SK-N-SH (cell line): ENCODE measurements at regions not wholly inside any gene's neighbourhood (a gene's known extent, or its start where the extent isn't known, plus 50 kb on each side); places are given as distances from the start of the nearest gene placed in this dataset.

ENCODE experiments used
- CTCF ChIA-PET: fragments of 300-600, 350-600 bp; formaldehyde crosslinking; extraction: SDS; loops from one replicate; lab custom pipeline; 2021; lab: Yijun Ruan, JAX
- POLR2A ChIA-PET: fragments of 350-600 bp; sonication (Branson Sonifier 250); formaldehyde crosslinking; extraction: SDS; loops from one replicate; lab custom pipeline; 2020; ENCODE audit warnings: antibody characterized with exemption, inconsistent platforms; lab: Yijun Ruan, JAX
- DNase-seq: peaks from one replicate; pipeline ENCODE4 v3.0.0; 2012
- H2AFZ ChIP-seq: fragments of 200-600 bp; sonication (generic); 2 replicates; pipeline ENCODE4 v1.8.1; 2016; ENCODE audit warnings: antibody characterized with exemption, mild to moderate bottlenecking, low read depth
- H3F3A ChIP-seq: fragments of 200-600 bp; sonication (generic); replicated peaks from 2 replicates; pipeline ENCODE3; 2016; ENCODE audit warnings: antibody characterized with exemption, mild to moderate bottlenecking; ENCODE audit not compliant: insufficient read depth
- H3K27ac ChIP-seq, 2 experiments: fragments of 200-500 bp in 1 of 2; fragments of 200-600 bp in 1 of 2; sonication (Bioruptor generic) in 1 of 2; sonication (generic), shearing (Covaris generic) in 1 of 2; 2 replicates each; pipeline versions ENCODE4 v1.5.1 to v1.6.1; 2014 to 2016; ENCODE audit warnings: low read depth in 2 of 2, inconsistent platforms in 1 of 2, low read length in 1 of 2, mild to moderate bottlenecking in 1 of 2, mixed read lengths in 1 of 2
- H3K27me3 ChIP-seq: fragments of 200-600 bp; sonication (generic), shearing (Covaris generic); 2 replicates; pipeline ENCODE4 v1.6.1; 2016; ENCODE audit warnings: mixed run types; ENCODE audit not compliant: insufficient read depth
- H3K36me3 ChIP-seq, 2 experiments: fragments of 200-500 bp in 1 of 2; fragments of 200-600 bp in 1 of 2; sonication (Bioruptor generic) in 1 of 2; sonication (generic) in 1 of 2; replicated peaks in 1 of 2; 2 replicates each; pipeline versions ENCODE3 to v1.5.1; 2014 to 2016; ENCODE audit warnings: low read length in 1 of 2, mild to moderate bottlenecking in 1 of 2; ENCODE audit not compliant: insufficient read depth in 2 of 2, control insufficient read depth in 1 of 2
- H3K4me1 ChIP-seq, 2 experiments: fragments of 200-500 bp in 1 of 2; fragments of 200-600 bp in 1 of 2; sonication (Bioruptor generic) in 1 of 2; sonication (generic), shearing (Covaris generic) in 1 of 2; 2 replicates each; pipeline versions ENCODE4 v1.5.1 to v1.6.1; 2014 to 2016; ENCODE audit warnings: low read depth in 1 of 2, low read length in 1 of 2, mixed run types in 1 of 2; ENCODE audit not compliant: insufficient read depth in 2 of 2, control insufficient read depth in 1 of 2
- H3K4me2 ChIP-seq: fragments of 200-600 bp; sonication (generic), shearing (Covaris generic); 2 replicates; pipeline ENCODE4 v1.6.1; 2017; ENCODE audit warnings: mixed run types
- H3K4me3 ChIP-seq, 2 experiments: fragments of 200-500 bp in 1 of 2; fragments of 200-600 bp in 1 of 2; sonication (Bioruptor generic) in 1 of 2; sonication (generic), shearing (Covaris generic) in 1 of 2; 2 replicates each; pipeline versions ENCODE4 v1.5.1 to v1.8.1; 2014 to 2016; ENCODE audit warnings: low read depth in 2 of 2, inconsistent platforms in 1 of 2, low read length in 1 of 2, mild to moderate bottlenecking in 1 of 2, mixed read lengths in 1 of 2, moderate library complexity in 1 of 2
- H3K79me2 ChIP-seq: fragments of 200-600 bp; sonication (generic); 2 replicates; pipeline ENCODE4 v1.8.1; 2017; ENCODE audit warnings: mild to moderate bottlenecking; ENCODE audit not compliant: insufficient read depth
- H3K9ac ChIP-seq: fragments of 200-600 bp; sonication (generic); 2 replicates; pipeline ENCODE4 v1.6.1; 2017; ENCODE audit warnings: mixed run types
- H3K9me2 ChIP-seq: fragments of 200-600 bp; sonication (generic); 2 replicates; pipeline ENCODE4 v1.6.1; 2017; ENCODE audit warnings: mixed run types
- H3K9me3 ChIP-seq: fragments of 200-600 bp; sonication (generic); 2 replicates; pipeline ENCODE4 v1.6.1; 2017; ENCODE audit warnings: mixed run types, mild to moderate bottlenecking, moderate library complexity
- H4K20me1 ChIP-seq: fragments of 200-600 bp; sonication (generic); 2 replicates; pipeline ENCODE4 v1.6.1; 2017; ENCODE audit warnings: mild to moderate bottlenecking, mixed run types; ENCODE audit not compliant: insufficient read depth
- EP300 ChIP-seq, 2 experiments: IDR thresholded peaks; 2 replicates each; pipeline versions ENCODE4 v1.4.0 to v1.6.1; 2012; ENCODE audit warnings: borderline replicate concordance in 1 of 2, low read depth in 1 of 2, low read length in 1 of 2
- FOSL2 ChIP-seq: IDR thresholded peaks from 2 replicates; pipeline ENCODE4 v1.4.0; 2012; ENCODE audit warnings: low read depth, mild to moderate bottlenecking, moderate library complexity, borderline replicate concordance
- FOXJ3 ChIP-seq: sonication (generic); formaldehyde crosslinking; IDR thresholded peaks from 2 replicates; pipeline ENCODE4 v1.5.1; 2020; ENCODE audit warnings: mild to moderate bottlenecking, missing genetic modification reagents
- FOXM1 ChIP-seq: IDR thresholded peaks from 2 replicates; pipeline ENCODE4 v1.4.0; 2012; ENCODE audit warnings: low read depth, mild to moderate bottlenecking
- GATA2 ChIP-seq: sonication (generic); formaldehyde crosslinking; IDR thresholded peaks from 2 replicates; pipeline ENCODE4 v1.5.0; 2020; ENCODE audit warnings: mild to moderate bottlenecking, missing genetic modification reagents
- JUND ChIP-seq: IDR thresholded peaks from 2 replicates; pipeline ENCODE4 v1.4.0; 2012
- MEF2A ChIP-seq: IDR thresholded peaks from 2 replicates; pipeline ENCODE4 v1.4.0; 2012; ENCODE audit warnings: low read depth, borderline replicate concordance
- MXI1 ChIP-seq: IDR thresholded peaks from 2 replicates; pipeline ENCODE4 v1.6.1; 2012; ENCODE audit warnings: mild to moderate bottlenecking, low read depth, low read length, improper control_type of control experiment
- NFIC ChIP-seq: IDR thresholded peaks from 2 replicates; pipeline ENCODE4 v1.4.0; 2012; ENCODE audit warnings: borderline replicate concordance
- NRF1 ChIP-seq: IDR thresholded peaks from 2 replicates; pipeline ENCODE4 v1.6.1; 2012; ENCODE audit warnings: low read depth, mild to moderate bottlenecking, low read length
- RAD21 ChIP-seq: IDR thresholded peaks from 2 replicates; pipeline ENCODE4 v1.6.1; 2012; ENCODE audit warnings: mild to moderate bottlenecking, low read length
- RCOR1 ChIP-seq: fragments of 150-350 bp; IDR thresholded peaks from 2 replicates; pipeline ENCODE4 v1.6.1; 2017; ENCODE audit warnings: antibody characterized with exemption, low read length
- RFX5 ChIP-seq: IDR thresholded peaks from 2 replicates; pipeline ENCODE4 v1.6.1; 2012; ENCODE audit warnings: mild to moderate bottlenecking, improper control_type of control experiment, low read length
- RXRA ChIP-seq: IDR thresholded peaks from 2 replicates; pipeline ENCODE4 v1.4.0; 2012; ENCODE audit warnings: low read depth, mild to moderate bottlenecking, borderline replicate concordance
- SIN3A ChIP-seq: IDR thresholded peaks from 2 replicates; pipeline ENCODE4 v1.6.1; 2012; ENCODE audit warnings: low read depth, mild to moderate bottlenecking, low read length, moderate library complexity, borderline replicate concordance
- SMC3 ChIP-seq: IDR thresholded peaks from 2 replicates; pipeline ENCODE4 v1.6.1; 2012; ENCODE audit warnings: low read depth, low read length, improper control_type of control experiment
- TAF1 ChIP-seq: IDR thresholded peaks from 2 replicates; pipeline ENCODE4 v1.6.1; 2012; ENCODE audit warnings: low read depth, mild to moderate bottlenecking, low read length, moderate library complexity, borderline replicate concordance
- TEAD4 ChIP-seq: IDR thresholded peaks from 2 replicates; pipeline ENCODE4 v1.4.0; 2012; ENCODE audit warnings: mild to moderate bottlenecking, borderline replicate concordance; ENCODE audit not compliant: insufficient read depth
- WGBS: methylation state at CpG from one replicate; pipeline ENCODE4 v1.1.6; 2017; ENCODE audit warnings: low lambda C conversion rate; 5-methylcytosine and 5-hydroxymethylcytosine counted together
- TF ChIP-seq, protein P1 (sequence below): IDR thresholded peaks from 2 replicates; pipeline ENCODE4 v1.4.0; 2012; ENCODE audit warnings: low read depth
- TF ChIP-seq, protein P2 (sequence below): IDR thresholded peaks from 2 replicates; pipeline ENCODE4; 2012
- TF ChIP-seq, protein P3 (sequence below): fragments of 200-600 bp; sonication (generic); IDR thresholded peaks from 2 replicates; pipeline ENCODE4 v1.6.1; 2017; ENCODE audit warnings: antibody characterized with exemption, mild to moderate bottlenecking, moderate library complexity

DNA sequence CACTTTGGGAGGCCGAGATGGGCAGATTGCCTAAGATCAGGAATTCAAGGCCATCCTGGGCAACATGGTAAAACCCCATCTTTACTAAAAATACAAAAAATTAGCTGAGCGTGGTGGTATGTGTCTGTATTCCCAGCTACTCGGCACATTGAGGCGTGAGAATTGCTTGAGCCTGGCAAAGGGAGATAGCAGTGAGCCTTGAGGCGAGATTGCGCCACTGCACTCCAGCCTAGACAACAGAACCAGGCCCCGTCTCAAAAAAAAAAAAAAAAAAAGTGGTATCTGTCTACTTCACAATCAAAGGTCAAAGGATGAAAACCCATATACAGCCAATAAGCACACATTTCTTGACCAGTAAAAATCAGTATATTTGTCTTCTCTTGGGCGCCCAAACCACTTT lies 728.5 kb upstream of the ADAMTS16 start:
- Histone ChIP-seq H3K9ac (no peak overlapping the region), H2AFZ (no peak overlapping the region), H3F3A (no peaks in the 10 kb centered on the region), H3K27ac (no peak overlapping the region), H4K20me1 (no peaks in the 10 kb centered on the region), H3K27me3 (no peaks in the 10 kb centered on the region), H3K79me2 (no peaks in the 10 kb centered on the region), H3K4me2 (no peak overlapping the region), H3K9me3 (no peaks in the 10 kb centered on the region), H3K9me2 (no peaks in the 10 kb centered on the region), H3K4me3 (no peak overlapping the region), H3K4me1 (no peaks in the 10 kb centered on the region), H3K36me3 (no peaks in the 10 kb centered on the region)
- TF ChIP-seq RXRA, result no peak
- no peak for TF ChIP-seq MXI1
- TF ChIP-seq FOXJ3 (CRISPR knock-in tag), result no peak
- TF ChIP-seq RAD21, result no peak
- under 1% methylated on average over 8 of the region's 8 CpGs for WGBS
- ChIA-PET POLR2A (no interaction called here), CTCF (no interaction called here)
- DNase-seq, result no peak

- no peaks in the 10 kb centered on the region for H3K79me2 ChIP-seq
- H3K9me3 ChIP-seq, result no peaks in the 10 kb centered on the region
- no peaks in the 10 kb centered on the region for H3F3A ChIP-seq
- no peak overlapping the region for H3K4me3 ChIP-seq
- no peak overlapping the region for H2AFZ ChIP-seq
- 10% methylated on average over 8 of the region's 8 CpGs for WGBS
- H3K27ac ChIP-seq, result no peak overlapping the region
- H3K36me3 ChIP-seq, result no peaks in the 10 kb centered on the region
- no peaks in the 10 kb centered on the region for H3K4me1 ChIP-seq
- H3K9ac ChIP-seq, result no peak overlapping the region
- ChIA-PET POLR2A (no interaction called here), CTCF (no interaction called here)
- no peak overlapping the region for H3K4me2 ChIP-seq
- no peaks in the 10 kb centered on the region for H4K20me1 ChIP-seq
- TF ChIP-seq TEAD4, result no peak
- TF ChIP-seq JUND, result no peak
- TF ChIP-seq FOXM1, result no peak
- TF ChIP-seq RFX5, result no peak
- no peak for TF ChIP-seq RCOR1
- TF ChIP-seq, protein P1, sequence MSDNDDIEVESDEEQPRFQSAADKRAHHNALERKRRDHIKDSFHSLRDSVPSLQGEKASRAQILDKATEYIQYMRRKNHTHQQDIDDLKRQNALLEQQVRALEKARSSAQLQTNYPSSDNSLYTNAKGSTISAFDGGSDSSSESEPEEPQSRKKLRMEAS, result no peak
- no peak for TF ChIP-seq TAF1
- TF ChIP-seq SIN3A, result no peak
- no peak for TF ChIP-seq FOSL2
- TF ChIP-seq SMC3, result no peak
- TF ChIP-seq NFIC, result no peak
- TF ChIP-seq, protein P2, sequence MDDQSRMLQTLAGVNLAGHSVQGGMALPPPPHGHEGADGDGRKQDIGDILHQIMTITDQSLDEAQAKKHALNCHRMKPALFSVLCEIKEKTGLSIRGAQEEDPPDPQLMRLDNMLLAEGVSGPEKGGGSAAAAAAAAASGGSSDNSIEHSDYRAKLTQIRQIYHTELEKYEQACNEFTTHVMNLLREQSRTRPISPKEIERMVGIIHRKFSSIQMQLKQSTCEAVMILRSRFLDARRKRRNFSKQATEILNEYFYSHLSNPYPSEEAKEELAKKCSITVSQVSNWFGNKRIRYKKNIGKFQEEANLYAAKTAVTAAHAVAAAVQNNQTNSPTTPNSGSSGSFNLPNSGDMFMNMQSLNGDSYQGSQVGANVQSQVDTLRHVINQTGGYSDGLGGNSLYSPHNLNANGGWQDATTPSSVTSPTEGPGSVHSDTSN, result no peak
- no peak for TF ChIP-seq MEF2A
- TF ChIP-seq NRF1, result no peak
- no peak for TF ChIP-seq GATA2 (CRISPR knock-in tag)
- no peak for TF ChIP-seq EP300 (IDR thresholded peaks at IDR 0.05; ENCODE audit: borderline replicate concordance in 1 of 2, low read depth in 1 of 2, low read length in 1 of 2)
- TF ChIP-seq, protein P3, sequence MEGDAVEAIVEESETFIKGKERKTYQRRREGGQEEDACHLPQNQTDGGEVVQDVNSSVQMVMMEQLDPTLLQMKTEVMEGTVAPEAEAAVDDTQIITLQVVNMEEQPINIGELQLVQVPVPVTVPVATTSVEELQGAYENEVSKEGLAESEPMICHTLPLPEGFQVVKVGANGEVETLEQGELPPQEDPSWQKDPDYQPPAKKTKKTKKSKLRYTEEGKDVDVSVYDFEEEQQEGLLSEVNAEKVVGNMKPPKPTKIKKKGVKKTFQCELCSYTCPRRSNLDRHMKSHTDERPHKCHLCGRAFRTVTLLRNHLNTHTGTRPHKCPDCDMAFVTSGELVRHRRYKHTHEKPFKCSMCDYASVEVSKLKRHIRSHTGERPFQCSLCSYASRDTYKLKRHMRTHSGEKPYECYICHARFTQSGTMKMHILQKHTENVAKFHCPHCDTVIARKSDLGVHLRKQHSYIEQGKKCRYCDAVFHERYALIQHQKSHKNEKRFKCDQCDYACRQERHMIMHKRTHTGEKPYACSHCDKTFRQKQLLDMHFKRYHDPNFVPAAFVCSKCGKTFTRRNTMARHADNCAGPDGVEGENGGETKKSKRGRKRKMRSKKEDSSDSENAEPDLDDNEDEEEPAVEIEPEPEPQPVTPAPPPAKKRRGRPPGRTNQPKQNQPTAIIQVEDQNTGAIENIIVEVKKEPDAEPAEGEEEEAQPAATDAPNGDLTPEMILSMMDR, result no peak
- TF ChIP-seq MXI1, result no peak
- H3K9me2 ChIP-seq, result no peaks in the 10 kb centered on the region
- DNase-seq, result no peak
- no peaks in the 10 kb centered on the region for H3K27me3 ChIP-seq
These were observed 726.1 kb upstream of the ADAMTS16 start for GRCh38 chr5:4413996-4414395.
